ENCODE measurements at regions not wholly inside any gene's neighbourhood (a gene's known extent, or its start where the extent isn't known, plus 50 kb on each side); places are given as distances from the start of the nearest gene placed in this dataset.

GRCh38 chr7:131618391-131618790 lies 62.0 kb upstream of the PODXL start:
- Histone ChIP-seq H4K20me1 (ENCODE audit: insufficient read depth, low read length) (no peaks in the 10 kb centered on the region), H3K4me2 (ENCODE audit: insufficient read depth, low read length) (no peak overlapping the region), H3K36me3 (ENCODE audit: insufficient read depth, low read length) (no peaks in the 10 kb centered on the region), H3K27me3 (ENCODE audit: insufficient read depth, low read length) (no peaks in the 10 kb centered on the region), H3K4me3 (ENCODE audit: insufficient read depth, low read length) (no peak overlapping the region), H3K9me3 (ENCODE audit: low read depth, low read length) (no peaks in the 10 kb centered on the region), H3K27ac (ENCODE audit: low read depth, low read length) (no peak overlapping the region), H2AFZ (ENCODE audit: low read length) (no peak overlapping the region), H3K79me2 (ENCODE audit: insufficient read depth, low read length) (no peaks in the 10 kb centered on the region), H3K4me1 (ENCODE audit: insufficient read depth, low read length) (no peaks in the 10 kb centered on the region)
- no peak for TF ChIP-seq CTCF (IDR thresholded peaks at IDR 0.05; ENCODE audit: extremely low read depth, low read depth, low read length)
- no peak for DNase-seq (ENCODE audit: insufficient read length, low spot score, missing footprints)

DNA sequence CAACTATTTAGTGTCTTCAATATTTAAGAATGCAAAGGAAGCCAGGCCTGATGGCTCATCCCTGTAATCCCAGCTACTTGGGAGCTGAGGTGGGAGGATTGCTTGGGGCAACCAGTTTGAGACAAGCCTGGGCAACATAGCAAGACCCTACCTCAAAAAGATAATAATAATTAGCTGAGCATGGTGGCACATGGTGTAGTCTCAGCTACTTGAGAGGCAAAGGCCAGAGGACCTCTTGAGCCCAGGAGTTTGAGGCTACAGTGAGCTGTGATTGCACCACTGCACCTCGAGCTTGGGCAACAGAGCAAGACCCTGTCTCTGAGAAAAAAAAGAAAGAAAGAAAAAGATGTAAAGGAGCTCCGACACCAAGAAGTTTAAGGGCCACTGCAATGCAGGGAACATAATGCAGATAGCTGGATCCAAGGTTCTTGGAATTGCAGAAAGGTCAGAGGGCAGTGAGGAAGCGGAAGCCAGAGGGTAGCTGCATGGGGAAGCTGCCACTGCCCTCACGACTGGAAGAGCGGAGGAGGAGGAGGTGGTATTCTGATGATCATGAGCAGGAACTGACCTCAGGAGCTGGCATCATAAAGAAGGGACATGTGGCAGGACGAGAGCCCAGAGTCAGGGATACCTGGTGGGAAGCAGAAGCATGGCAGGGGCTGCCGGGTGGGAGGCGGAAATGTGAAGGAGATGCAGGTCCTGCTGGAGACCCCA lies 60.2 kb upstream of the PODXL start:
- no peak overlapping the region for H3K27ac ChIP-seq (ENCODE audit: low read depth, low read length)
- no peaks in the 10 kb centered on the region for H3K27me3 ChIP-seq (ENCODE audit: insufficient read depth, low read length)
- DNase-seq (ENCODE audit: insufficient read length, low spot score, missing footprints): peak; percentile 32
- H4K20me1 ChIP-seq (ENCODE audit: insufficient read depth, low read length): no peaks in the 10 kb centered on the region
- H3K4me3 ChIP-seq (ENCODE audit: insufficient read depth, low read length): no peak overlapping the region
- TF ChIP-seq CTCF (IDR thresholded peaks at IDR 0.05; ENCODE audit: extremely low read depth, low read depth, low read length): no peak
- H3K79me2 ChIP-seq (ENCODE audit: insufficient read depth, low read length): no peaks in the 10 kb centered on the region
- H3K36me3 ChIP-seq (ENCODE audit: insufficient read depth, low read length): no peaks in the 10 kb centered on the region
- H3K9me3 ChIP-seq (ENCODE audit: low read depth, low read length): no peaks in the 10 kb centered on the region
- H2AFZ ChIP-seq (ENCODE audit: low read length): no peak overlapping the region
- H3K4me2 ChIP-seq (ENCODE audit: insufficient read depth, low read length): no peak overlapping the region
- H3K4me1 ChIP-seq (ENCODE audit: insufficient read depth, low read length): no peaks in the 10 kb centered on the region

GRCh38 chr7:131613909-131614308 lies 57.5 kb upstream of the PODXL start:
- TF ChIP-seq CTCF (IDR thresholded peaks at IDR 0.05; ENCODE audit: extremely low read depth, low read depth, low read length): no peak
- H3K9me3 ChIP-seq (ENCODE audit: low read depth, low read length): no peaks in the 10 kb centered on the region
- H3K36me3 ChIP-seq (ENCODE audit: insufficient read depth, low read length): no peaks in the 10 kb centered on the region
- H4K20me1 ChIP-seq (ENCODE audit: insufficient read depth, low read length): no peaks in the 10 kb centered on the region
- H3K27me3 ChIP-seq (ENCODE audit: insufficient read depth, low read length): no peaks in the 10 kb centered on the region
- no peak overlapping the region for H3K4me2 ChIP-seq (ENCODE audit: insufficient read depth, low read length)
- no peak overlapping the region for H2AFZ ChIP-seq (ENCODE audit: low read length)
- no peaks in the 10 kb centered on the region for H3K79me2 ChIP-seq (ENCODE audit: insufficient read depth, low read length)
- no peak overlapping the region for H3K4me3 ChIP-seq (ENCODE audit: insufficient read depth, low read length)
- H3K4me1 ChIP-seq (ENCODE audit: insufficient read depth, low read length): no peaks in the 10 kb centered on the region
- no peak overlapping the region for H3K27ac ChIP-seq (ENCODE audit: low read depth, low read length)
- no peak for DNase-seq (ENCODE audit: insufficient read length, low spot score, missing footprints)

DNA sequence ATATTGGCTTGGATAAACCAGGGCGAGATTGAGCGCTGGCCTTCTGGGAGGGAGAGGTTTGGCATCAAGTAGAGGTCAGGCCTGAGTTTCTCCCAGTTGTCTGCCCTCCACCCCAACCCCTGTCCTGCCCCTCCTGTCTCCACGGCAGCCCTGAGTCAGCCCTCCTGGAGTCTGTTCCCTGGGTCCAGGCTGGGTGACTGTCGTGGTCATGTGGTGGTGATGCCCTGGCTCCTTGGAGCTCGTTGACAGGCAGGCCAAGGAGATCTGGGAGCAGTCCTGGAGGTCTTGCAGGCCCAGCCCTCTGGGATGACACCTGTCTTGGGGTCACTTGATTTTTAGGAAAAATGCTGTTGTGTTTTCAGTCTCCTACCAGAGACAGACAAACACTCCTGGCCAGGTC lies 53.6 kb upstream of the PODXL start:
- peaks cover 10% of the 10 kb centered on the region for H3K4me1 ChIP-seq (ENCODE audit: insufficient read depth, low read length)

More for the DNA sequence above, 53.6 kb upstream of the PODXL start:
- Histone ChIP-seq H3K27me3 (ENCODE audit: insufficient read depth, low read length) (no peaks in the 10 kb centered on the region), H4K20me1 (ENCODE audit: insufficient read depth, low read length) (no peaks in the 10 kb centered on the region), H3K79me2 (ENCODE audit: insufficient read depth, low read length) (no peaks in the 10 kb centered on the region), H3K36me3 (ENCODE audit: insufficient read depth, low read length) (no peaks in the 10 kb centered on the region), H3K4me2 (ENCODE audit: insufficient read depth, low read length) (no peak overlapping the region), H3K9me3 (ENCODE audit: low read depth, low read length) (no peaks in the 10 kb centered on the region), H3K4me3 (ENCODE audit: insufficient read depth, low read length) (no peak overlapping the region), H2AFZ (ENCODE audit: low read length) (no peak overlapping the region), H3K27ac (ENCODE audit: low read depth, low read length) (no peak overlapping the region)
- DNase-seq (ENCODE audit: insufficient read length, low spot score, missing footprints): no peak
- no peak for TF ChIP-seq CTCF (IDR thresholded peaks at IDR 0.05; ENCODE audit: extremely low read depth, low read depth, low read length)

Data from osteoblast (primary cell).